Prostate gland (tissue), 2 donors: ENCODE measurements at regions not wholly inside any gene's neighbourhood (a gene's known extent, or its start where the extent isn't known, plus 50 kb on each side); places are given as distances from the start of the nearest gene placed in this dataset.
A peak's percentile ranks its signal among the peaks of the same experiment; 100 is the strongest.

Source experiments
- DNase-seq: peaks from one replicate; pipeline ENCODE4 v3.0.0-alpha.2; 2019; ENCODE audit warnings: low spot score
- H3K27ac ChIP-seq, 2 donors: fragments of 200-600 bp; sonication (generic); 2 replicates each; pipeline ENCODE4 v1.5.1; 2017 to 2019
- H3K27me3 ChIP-seq: fragments of 200-600 bp; sonication (generic); replicated peaks from 2 replicates; pipeline ENCODE4 v1.5.1; 2019; ENCODE audit not compliant: insufficient read depth
- H3K36me3 ChIP-seq, 2 donors: fragments of 200-600 bp; sonication (generic); 1 replicate in 1 of 2; 2 replicates in 1 of 2; pipeline versions ENCODE4 v1.5.1 to v1.8.1; 2017 to 2019
- H3K4me1 ChIP-seq: fragments of 200-600 bp; sonication (generic); replicated peaks from 2 replicates; pipeline ENCODE4 v1.5.1; 2019
- H3K4me3 ChIP-seq, 2 donors: fragments of 200-600 bp; sonication (generic); 2 replicates each; pipeline ENCODE4 v1.5.1; 2017 to 2019
- H3K9me3 ChIP-seq: fragments of 200-600 bp; sonication (generic); 2 replicates; pipeline ENCODE4 v1.5.1; 2017
- CTCF ChIP-seq, 4 experiments: fragments of 200-600 bp in 2 of 4; fragments of 450-650 bp in 2 of 4; sonication (generic) in 2 of 4; IDR thresholded peaks; 1 replicate in 3 of 4; 2 replicates in 1 of 4; pipeline ENCODE4 v1.5.1; 2016 to 2019; ENCODE audit warnings: antibody characterized with exemption in 4 of 4, mild to moderate bottlenecking in 2 of 4, moderate library complexity in 2 of 4
- POLR2A ChIP-seq: fragments of 450-650 bp; IDR thresholded peaks from one replicate; pipeline ENCODE4 v1.6.1; 2016; ENCODE audit warnings: antibody characterized with exemption, mild to moderate bottlenecking
- POLR2AphosphoS5 ChIP-seq: sonication (generic); formaldehyde crosslinking; IDR thresholded peaks from one replicate; pipeline ENCODE4 v1.6.1; 2017; ENCODE audit warnings: antibody characterized with exemption
- WGBS: methylation state at CpG from one replicate; pipeline ENCODE4 v1.1.5; 2018; 5-methylcytosine and 5-hydroxymethylcytosine counted together
- intact Hi-C: fragments of 100-400 bp; cut with DNase I; formaldehyde crosslinking; loops from one replicate; pipeline ENCODE4 v1.14.2; 2022

DNA sequence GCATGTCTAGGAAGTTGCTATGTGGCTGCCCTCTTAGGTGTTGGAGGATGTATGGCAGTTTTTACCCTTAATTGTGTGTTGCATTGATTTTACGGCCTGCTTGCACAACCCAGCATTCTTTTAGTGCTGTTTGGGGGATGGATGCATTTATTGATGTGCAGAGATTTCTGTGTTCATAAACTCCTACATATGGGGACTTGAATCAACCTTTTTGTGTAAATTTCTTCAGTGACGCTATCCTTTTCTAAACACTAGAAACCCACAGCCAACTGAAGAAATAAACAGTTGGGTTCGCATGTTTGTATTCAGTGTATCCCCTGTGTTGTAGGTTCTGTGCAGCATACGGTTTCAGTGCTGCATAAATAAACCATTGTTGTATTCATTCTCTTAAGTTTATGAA, 263.7 kb downstream of the RASEF start:
- TF ChIP-seq POLR2AphosphoS5 (no peak), CTCF (IDR thresholded peaks at IDR 0.05) (no peak), POLR2A (no peak)
- no peaks in the 10 kb centered on the region for H3K4me1 ChIP-seq
- no peaks in the 10 kb centered on the region for H3K27me3 ChIP-seq
- no peak overlapping the region for H3K27ac ChIP-seq
- intact Hi-C loops: no loop called here
- H3K9me3 ChIP-seq: no peaks in the 10 kb centered on the region
- H3K4me3 ChIP-seq: no peak overlapping the region
- DNase-seq: no peak
- no peaks in the 10 kb centered on the region for H3K36me3 ChIP-seq
- WGBS: 81% methylated on average over 4 of the region's 4 CpGs

DNA sequence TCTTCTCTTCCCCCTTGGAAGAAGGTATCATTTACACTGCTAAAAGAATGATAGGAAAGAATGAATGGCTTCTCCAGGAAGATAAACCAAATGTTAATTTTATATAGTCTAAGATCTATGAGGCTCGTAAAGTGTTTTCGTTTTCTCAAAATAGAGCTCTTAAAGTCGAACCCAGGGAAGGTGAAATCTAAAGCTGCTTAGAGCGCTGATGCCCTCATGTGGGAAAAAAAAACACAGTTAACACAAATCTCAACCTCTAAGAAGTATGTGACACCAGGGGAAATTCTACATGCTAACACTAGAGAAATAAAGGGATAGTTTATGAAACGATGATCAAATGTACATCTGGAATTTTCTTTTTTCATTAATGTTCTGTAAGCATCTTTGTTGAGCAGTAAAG, 257.9 kb downstream of the RASEF start:
- 36% methylated on average over 5 of the region's 5 CpGs for WGBS
- intact Hi-C loops: no loop called here
- Histone ChIP-seq H3K36me3 (no peaks in the 10 kb centered on the region), H3K4me3 (no peak overlapping the region), H3K27ac (no peak overlapping the region), H3K4me1 (no peaks in the 10 kb centered on the region), H3K27me3 (no peaks in the 10 kb centered on the region), H3K9me3 (no peaks in the 10 kb centered on the region)
- TF ChIP-seq POLR2AphosphoS5 (no peak), POLR2A (no peak), CTCF (IDR thresholded peaks at IDR 0.05) (no peak)
- DNase-seq: no peak

- H3K27me3 ChIP-seq: no peaks in the 10 kb centered on the region
- H3K4me1 ChIP-seq: no peaks in the 10 kb centered on the region
- no peaks in the 10 kb centered on the region for H3K36me3 ChIP-seq
- no peak overlapping the region for H3K4me3 ChIP-seq
- 97% methylated on average over 2 of the region's 2 CpGs for WGBS
- no peak overlapping the region for H3K27ac ChIP-seq
- TF ChIP-seq POLR2AphosphoS5 (no peak), CTCF (IDR thresholded peaks at IDR 0.05) (no peak), POLR2A (no peak)
- no peaks in the 10 kb centered on the region for H3K9me3 ChIP-seq
- intact Hi-C loops: no loop called here
- DNase-seq: no peak
Observed at GRCh38 chr9:82808478-82808877, 254.5 kb downstream of the RASEF start.

DNA sequence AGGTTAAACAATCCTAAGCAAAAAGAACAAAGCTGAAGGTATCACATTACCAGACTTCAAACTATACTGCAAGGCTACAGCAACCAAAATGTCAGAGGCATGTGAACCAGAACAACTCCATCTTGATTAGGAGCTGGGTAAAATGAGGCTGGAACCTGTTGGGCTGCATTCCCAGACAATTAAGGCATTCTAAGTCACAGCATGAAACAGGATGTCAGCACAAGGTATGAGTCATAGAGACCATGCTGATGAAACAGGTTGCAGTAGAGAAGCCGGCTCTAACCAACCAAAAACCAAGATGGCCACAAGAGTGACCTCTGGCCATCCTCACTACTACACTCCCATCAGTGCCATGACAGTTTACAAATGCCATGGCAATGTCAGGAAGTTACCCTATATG, 252.0 kb downstream of the RASEF start:
- no peaks in the 10 kb centered on the region for H3K9me3 ChIP-seq
- H3K4me3 ChIP-seq: no peak overlapping the region
- peak; percentile 5 for DNase-seq
- H3K27ac ChIP-seq: no peak overlapping the region
- intact Hi-C loops: no loop called here
- no peaks in the 10 kb centered on the region for H3K27me3 ChIP-seq
- WGBS: 77% methylated on average over 1 of the region's 1 CpG
- H3K36me3 ChIP-seq: no peaks in the 10 kb centered on the region
- no peaks in the 10 kb centered on the region for H3K4me1 ChIP-seq
- TF ChIP-seq POLR2AphosphoS5 (peak; percentile 5), POLR2A (no peak)

- no peak overlapping the region for H3K27ac ChIP-seq
- TF ChIP-seq POLR2AphosphoS5: no peak
- no peak for TF ChIP-seq CTCF (IDR thresholded peaks at IDR 0.05)
- TF ChIP-seq POLR2A: no peak
- WGBS: 81% methylated on average over 2 of the region's 2 CpGs
- no peak overlapping the region for H3K4me3 ChIP-seq
- H3K4me1 ChIP-seq: no peaks in the 10 kb centered on the region
- DNase-seq: no peak
- H3K27me3 ChIP-seq: no peaks in the 10 kb centered on the region
- no peaks in the 10 kb centered on the region for H3K36me3 ChIP-seq
- no peaks in the 10 kb centered on the region for H3K9me3 ChIP-seq
- intact Hi-C loops: no loop called here
Observed at GRCh38 chr9:82819260-82819659, 243.7 kb downstream of the RASEF start.
